ENCODE measurements at regions not wholly inside any gene's neighbourhood (a gene's known extent, or its start where the extent isn't known, plus 50 kb on each side); places are given as distances from the start of the nearest gene placed in this dataset.

GRCh38 chr15:96415513-96416217, 85.2 kb downstream of the NR2F2 start:
- TF ChIP-seq CTCF (IDR thresholded peaks at IDR 0.05): no peak
- no peak for TF ChIP-seq ZNF512 (CRISPR knock-in tag; IDR thresholded peaks at IDR 0.05; ENCODE audit: borderline replicate concordance)
- no peak for TF ChIP-seq TEAD4 (CRISPR knock-in tag; IDR thresholded peaks at IDR 0.05)
- no peak for TF ChIP-seq USF2 (CRISPR knock-in tag; IDR thresholded peaks at IDR 0.05)
- no peak for TF ChIP-seq MAX (CRISPR knock-in tag; IDR thresholded peaks at IDR 0.05)
- TF ChIP-seq SP1 (CRISPR knock-in tag; conservative IDR thresholded peaks at IDR 0.05): no peak
- no peak for TF ChIP-seq E2F4 (CRISPR knock-in tag; IDR thresholded peaks at IDR 0.05; ENCODE audit: borderline replicate concordance, low read depth)

Data from WTC11 (cell line).